GM03348 (cell line): ENCODE measurements at regions not wholly inside any gene's neighbourhood (a gene's known extent, or its start where the extent isn't known, plus 50 kb on each side); places are given as distances from the start of the nearest gene placed in this dataset.
"Not testable (repeated sequence)": the region's sequence is repeated elsewhere in the genome, so short reads cannot be mapped to it uniquely, and the experiment has no call there.

Source experiments
- DNase-seq: peaks from one replicate; pipeline ENCODE4 v3.0.0; 2012; ENCODE audit warnings: low spot score

DNA sequence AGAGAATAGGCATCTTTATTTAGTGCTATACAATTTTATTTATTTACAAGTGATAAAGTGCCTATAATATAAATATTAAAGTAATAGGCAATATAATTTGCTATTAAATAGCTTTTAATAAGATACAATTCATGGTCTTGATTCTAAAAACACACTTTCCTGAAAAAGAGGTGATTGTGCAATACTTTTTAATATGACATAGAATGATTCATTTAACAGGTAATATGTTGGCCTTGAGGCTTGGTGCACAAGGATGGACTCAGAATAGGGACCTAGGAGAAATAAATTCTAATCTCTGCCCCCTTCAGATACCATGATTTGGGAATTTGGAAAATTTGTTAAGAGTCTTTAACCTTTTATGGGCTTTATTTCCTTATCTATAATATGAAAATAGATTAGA is 149.9 kb upstream of the FUT9 start:
- DNase-seq: no peak

DNA sequence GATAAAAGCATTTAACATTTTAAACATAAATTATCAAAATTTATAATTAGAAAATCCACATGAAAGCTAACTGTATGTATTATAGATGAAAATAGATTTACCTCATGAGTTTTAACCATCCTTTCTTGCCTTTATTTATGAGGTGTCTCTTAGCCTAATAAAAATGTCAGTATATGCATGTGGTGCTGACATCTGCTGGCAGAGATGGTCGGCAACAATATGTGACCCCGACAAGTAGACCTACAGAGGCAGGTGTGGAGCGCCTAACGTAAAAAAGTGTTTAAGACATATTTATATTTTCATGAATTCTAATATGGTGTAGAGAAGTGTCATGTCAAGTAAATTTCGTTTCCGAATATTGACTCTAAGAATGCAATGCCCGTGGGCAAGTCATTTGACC is 149.0 kb upstream of the FUT9 start:
- no peak for DNase-seq

DNA sequence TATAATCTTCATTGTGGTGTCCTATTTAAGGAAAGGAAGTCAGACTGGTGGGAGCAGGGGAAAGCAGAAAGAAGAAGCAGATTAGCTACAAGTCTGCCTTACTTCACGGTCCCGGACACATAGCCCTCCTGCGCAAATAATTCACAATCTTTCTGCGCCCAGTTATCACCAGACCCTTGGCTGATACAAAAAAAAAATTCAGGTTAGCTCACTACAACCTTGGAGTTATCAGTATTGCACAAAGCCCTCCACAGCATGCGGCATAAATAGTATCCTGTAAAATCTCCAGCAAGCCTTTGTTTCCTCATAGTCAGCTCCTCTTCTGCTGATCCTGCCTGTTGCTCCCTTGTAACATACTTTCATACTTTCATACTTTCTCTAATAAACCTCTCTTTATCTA is 148.6 kb upstream of the FUT9 start:
- no peak for DNase-seq

DNA sequence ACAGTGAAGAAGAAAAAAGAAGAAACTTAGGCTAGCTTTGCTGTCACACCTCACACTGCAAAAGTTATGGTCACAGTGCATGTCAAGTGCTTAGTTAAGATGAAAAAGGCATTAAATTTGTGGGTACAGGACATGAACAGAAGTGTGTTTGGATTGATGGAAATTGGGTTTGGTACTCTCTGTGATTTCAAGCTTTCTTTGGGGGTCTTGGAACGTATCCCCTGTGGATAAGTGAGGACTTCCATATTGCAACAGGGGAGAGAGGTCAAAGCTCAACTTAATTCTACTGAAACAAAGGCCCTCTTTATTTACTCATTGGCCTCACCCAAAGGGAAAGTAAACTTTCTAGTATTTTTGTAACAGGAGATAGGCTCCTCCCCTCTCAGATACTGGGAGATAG is 138.3 kb upstream of the FUT9 start:
- no peak for DNase-seq

DNA sequence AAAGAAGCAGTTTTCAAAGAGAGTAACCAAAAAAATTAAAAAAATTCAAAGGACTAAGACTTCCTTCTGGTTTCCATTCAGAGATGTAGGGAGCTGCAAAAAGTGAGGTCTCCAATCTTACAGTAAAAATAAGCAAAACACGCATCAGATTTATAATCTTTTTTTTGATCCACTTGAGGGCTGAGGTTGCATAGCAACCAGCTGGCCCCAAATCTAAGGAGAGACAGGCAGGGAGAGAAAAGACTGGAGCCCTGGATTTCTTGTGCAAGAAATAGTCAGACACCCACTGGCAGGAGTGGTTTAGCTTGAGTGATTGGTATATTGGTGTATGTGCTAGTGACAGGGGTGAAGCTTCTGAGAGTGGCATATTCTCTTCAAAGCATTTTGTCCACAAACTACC is 135.9 kb upstream of the FUT9 start:
- no peak for DNase-seq

DNA sequence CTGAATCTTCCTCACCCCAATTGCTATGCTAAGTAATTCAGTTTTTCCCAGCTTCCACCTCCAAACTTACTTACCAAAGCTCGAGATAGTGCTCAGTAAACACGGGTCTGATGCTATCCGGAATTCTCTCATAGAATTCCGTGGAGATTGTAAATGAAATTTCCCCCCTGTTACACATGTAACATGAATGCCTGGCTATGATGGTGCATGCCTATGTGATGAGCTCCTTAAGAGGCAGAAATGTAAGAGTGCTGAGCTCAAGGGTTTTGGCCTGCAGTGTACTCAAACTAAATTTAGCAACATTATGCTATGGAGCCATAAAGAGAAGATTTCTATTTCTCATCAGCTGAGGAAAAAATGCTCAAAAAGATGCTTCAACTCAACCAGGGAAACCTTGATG is 133.4 kb upstream of the FUT9 start:
- DNase-seq: no peak

DNA sequence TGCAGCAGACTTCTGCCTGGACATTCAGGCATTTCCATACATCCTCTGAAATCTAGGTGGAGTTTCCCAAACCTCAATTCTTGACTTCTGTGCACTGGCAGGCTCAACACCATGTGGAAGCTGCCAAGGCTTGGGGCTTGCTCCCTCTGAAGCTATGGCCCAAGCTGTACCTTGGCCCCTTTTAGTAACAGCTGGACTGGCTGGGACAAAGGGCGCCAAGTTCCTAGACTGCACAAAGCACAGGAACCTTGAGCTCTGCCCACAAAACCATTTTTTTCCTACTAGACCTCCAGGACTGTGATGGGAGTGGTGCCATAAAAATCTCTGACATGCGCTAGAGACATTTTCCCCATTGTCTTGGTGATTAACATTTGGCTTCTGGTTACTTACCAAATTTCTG is 127.1 kb upstream of the FUT9 start:
- not testable (repeated sequence) for DNase-seq

DNA sequence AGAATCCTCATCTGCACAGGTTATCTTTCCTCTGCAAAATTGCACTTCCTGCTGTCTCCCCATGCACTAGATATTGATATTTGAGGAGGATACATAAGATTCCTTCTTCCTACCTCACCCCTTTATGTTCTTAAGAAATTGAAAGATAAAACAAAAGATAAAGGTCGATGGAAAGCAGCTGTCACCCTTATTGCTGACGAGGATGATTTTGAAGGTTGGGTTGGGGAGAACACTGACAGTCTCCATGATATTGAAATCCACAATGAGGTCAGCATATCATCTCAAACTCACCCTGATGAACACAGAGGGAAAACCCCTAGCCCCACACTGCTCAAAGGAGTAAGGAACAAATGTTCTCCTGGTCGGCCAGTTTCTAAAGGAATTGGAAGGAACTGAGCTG is 110.6 kb upstream of the FUT9 start:
- DNase-seq: no peak

DNA sequence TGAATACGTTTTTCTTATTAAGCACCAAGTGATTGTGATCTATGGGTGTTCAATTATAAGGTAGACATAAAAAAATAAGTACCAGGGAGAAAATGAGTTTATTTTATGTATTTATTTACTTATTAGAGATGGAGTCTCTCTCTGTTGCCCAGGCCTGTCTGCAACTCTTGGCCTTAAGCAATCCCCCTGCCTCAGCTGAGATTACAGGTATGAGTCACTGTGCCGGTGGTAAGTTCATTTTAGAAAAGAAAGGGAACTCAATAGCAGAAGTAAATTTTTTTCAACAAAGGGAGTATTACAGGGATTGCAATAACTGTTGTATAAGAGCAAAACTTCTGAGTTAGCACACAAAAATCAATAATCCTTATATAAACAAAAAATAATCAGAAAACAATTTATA is 98.7 kb upstream of the FUT9 start:
- DNase-seq: no peak

DNA sequence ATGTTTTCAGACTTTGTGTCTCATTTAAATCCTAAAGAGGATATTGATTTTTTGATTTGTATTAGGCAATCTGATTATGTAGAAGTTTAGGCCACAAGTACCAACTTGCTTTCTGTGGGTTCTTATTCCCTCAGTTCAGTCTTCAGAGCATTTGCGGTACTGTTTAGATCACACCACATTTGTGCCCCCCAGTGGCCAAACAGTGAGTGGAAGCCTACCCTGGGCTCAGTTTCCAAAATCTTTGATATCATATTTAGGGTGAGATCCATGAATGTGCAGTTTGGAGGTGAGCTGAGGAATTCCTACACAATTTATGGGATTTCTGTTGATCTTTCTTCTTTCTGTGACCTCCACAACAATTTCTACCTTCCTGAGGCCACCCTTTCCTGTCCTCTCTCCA is 92.3 kb upstream of the FUT9 start:
- DNase-seq: peak; percentile 2

DNA sequence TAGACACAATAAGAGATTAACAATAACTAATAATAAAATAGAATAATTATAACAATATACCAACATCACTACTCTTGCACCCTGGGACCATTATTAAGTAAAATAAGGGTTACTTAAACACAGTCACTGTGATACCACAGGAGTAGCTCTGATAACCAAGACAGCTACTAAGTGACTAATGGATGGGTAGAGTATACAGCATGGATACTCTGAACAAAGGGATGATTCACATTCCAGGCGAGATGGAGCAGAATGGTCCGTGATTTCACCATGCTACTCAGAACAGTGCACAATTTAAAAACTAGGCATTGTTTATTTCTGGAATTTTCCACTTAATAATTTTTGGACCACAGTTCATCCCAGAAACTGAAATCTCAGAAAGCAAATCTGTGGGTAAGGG is 80.0 kb upstream of the FUT9 start:
- no peak for DNase-seq

DNA sequence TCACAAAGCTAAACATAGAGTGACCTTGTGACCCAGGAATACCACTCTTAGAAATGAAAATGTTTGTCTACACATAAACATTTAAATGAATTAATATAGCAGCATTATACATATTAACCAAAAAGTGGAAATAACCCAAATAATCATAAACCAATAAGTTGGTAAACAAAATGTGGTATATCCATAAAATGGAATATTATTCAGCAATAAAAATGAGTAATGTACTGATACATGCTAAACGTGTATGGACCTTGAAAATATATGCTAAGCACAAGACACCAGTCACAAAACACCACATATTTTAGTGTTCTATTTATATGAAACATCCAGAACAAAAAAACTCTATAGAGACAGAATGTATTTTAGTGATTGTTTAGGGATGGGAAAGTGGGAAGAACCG is 68.9 kb upstream of the FUT9 start:
- no peak for DNase-seq

DNA sequence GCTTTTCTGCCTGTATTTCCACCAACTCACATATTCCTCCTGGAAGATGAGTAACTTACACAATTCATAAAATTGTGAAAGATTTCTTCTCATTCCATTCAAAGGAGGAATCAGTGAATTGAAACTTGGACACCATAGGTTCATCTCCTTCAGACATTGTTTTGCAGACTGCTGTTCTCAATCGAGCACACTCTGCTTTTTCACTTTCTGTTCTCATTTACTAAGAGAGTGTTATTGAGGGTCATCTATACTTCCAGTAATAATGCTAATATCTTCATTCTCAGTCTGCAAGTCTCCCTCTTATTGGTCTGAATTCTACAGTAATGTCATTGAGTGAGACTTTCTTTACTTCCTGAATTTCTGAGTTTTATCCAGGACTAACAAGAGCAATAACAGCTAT is 67.5 kb upstream of the FUT9 start:
- DNase-seq: no peak

DNA sequence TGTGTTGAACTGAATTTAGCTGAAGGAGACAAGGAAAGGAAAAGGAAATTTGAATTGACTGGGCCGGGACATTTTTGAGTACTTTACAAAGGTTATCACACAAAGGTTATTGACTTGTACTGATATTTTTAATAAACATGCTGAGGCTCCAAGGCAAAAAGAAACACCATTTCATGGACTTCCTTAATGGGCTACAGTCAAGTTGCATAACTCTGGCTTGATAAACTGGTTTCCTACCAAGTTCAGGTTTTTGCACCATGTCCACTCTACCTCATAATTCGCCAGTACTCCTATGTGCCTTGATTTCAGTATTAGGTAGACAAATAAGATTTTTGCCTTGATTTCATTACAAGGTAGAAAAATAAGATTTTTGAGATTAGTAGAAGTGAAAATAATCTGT is 65.8 kb upstream of the FUT9 start:
- DNase-seq: no peak

DNA sequence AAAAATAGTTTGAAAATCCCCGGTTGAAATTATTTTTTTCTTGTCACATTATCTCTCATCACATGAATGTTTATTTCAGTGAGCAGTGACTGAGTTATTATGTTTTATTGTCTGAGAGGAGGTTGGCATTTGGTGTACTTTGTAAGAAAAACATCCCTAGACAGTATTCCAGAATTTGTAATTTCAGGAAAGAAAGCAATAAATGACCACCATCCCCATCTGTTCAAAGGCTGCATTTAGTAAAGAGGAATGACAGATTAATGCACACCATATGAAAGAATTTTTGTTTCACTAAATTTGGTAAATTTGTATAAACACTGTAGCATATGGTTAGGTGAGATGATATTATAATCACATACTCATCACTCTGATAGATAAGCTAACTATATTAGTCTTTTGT is 57.1 kb upstream of the FUT9 start:
- DNase-seq: no peak

DNA sequence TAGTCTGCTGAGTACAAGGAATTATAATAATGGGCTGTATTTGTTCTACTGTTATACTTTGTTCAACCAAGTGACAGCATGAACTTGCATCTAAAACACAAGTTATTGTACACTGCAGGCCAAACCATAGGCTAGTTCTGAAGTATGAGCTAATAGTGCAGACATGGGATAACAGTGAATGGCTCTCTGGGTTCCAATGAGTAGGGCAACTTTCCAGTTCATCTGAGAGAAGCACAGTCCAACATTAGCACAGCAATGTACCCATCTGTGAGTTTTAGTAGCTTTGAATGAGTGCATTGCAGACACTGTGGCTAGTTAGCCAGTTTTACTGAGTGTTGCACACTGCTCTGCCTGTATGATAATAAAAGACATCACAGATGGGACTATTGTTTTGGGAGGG is 56.5 kb upstream of the FUT9 start:
- DNase-seq: no peak
